ENCODE measurements at regions not wholly inside any gene's neighbourhood (a gene's known extent, or its start where the extent isn't known, plus 50 kb on each side); places are given as distances from the start of the nearest gene placed in this dataset.
A peak's percentile ranks its signal among the peaks of the same experiment; 100 is the strongest.

GRCh38 chr6:241336-241865 lies 50.9 kb upstream of the DUSP22 start:
- TF ChIP-seq EZH2phosphoT487 (IDR thresholded peaks at IDR 0.05; ENCODE audit: borderline replicate concordance, low read depth, low read length) (no peak), CTCF (conservative IDR thresholded peaks at IDR 0.05; ENCODE audit: low read length) (0 out of 2 replicates have a peak, but pooled peaks have one; percentile 22)
- Histone ChIP-seq H3K9me3 (ENCODE audit: low read length) (peaks cover 18% of the 10 kb centered on the region; the same call in 1 of the 2 replicates), H3K9me2 (ENCODE audit: insufficient read depth, low read length) (no peaks in the 10 kb centered on the region), H2AFZ (ENCODE audit: low read length) (peak overlapping the region; percentile 35; the same call in 1 of the 2 replicates), H3K4me2 (ENCODE audit: low read length) (peak overlapping the region; percentile 33), H3K27ac (ENCODE audit: low read depth, low read length, poor library complexity, severe bottlenecking) (no peak overlapping the region), H3K79me2 (ENCODE audit: insufficient read depth, low read depth, low read length) (no peaks in the 10 kb centered on the region), H3K4me3 (ENCODE audit: low read depth, low read length, poor library complexity, severe bottlenecking) (no peak overlapping the region), H4K20me1 (ENCODE audit: insufficient read depth, low read length) (no peaks in the 10 kb centered on the region), H3K4me1 (ENCODE audit: insufficient read depth, low read length, poor library complexity, severe bottlenecking) (peaks cover 17% of the 10 kb centered on the region), H3K36me3 (ENCODE audit: insufficient read depth, low read length) (no peaks in the 10 kb centered on the region)
- no TSS peak for BruUV-seq (replicated peaks)
- intact Hi-C loops (cut with micrococcal nuclease; ENCODE audit: unreplicated experiment): no loop called here
- ChIA-PET CTCF (ENCODE audit: unreplicated experiment) (interaction anchor here (0.6 to 1.2 kb wide), 3 partner anchors 18 to 26 kb away, joined by 3 read pairs; no protein-coding TSS in a partner anchor), POLR2A (interaction anchor here (0.7 to 1.9 kb wide), 8 partner anchors 8 to 82 kb away, joined by 3 to 6 read pairs (median 3); no protein-coding TSS in a partner anchor)
- peak; percentile 32 for DNase-seq (ENCODE audit: low spot score)
